AG20443 (cell line): ENCODE measurements at regions not wholly inside any gene's neighbourhood (a gene's known extent, or its start where the extent isn't known, plus 50 kb on each side); places are given as distances from the start of the nearest gene placed in this dataset.
A peak's percentile ranks its signal among the peaks of the same experiment; 100 is the strongest.
"Not testable (repeated sequence)": the region's sequence is repeated elsewhere in the genome, so short reads cannot be mapped to it uniquely, and the experiment has no call there.

Experiments used
- DNase-seq: peaks from one replicate; pipeline ENCODE4 v3.0.0; 2012; ENCODE audit warnings: low spot score, mixed read lengths

GRCh38 chr7:149714081-149714909 lies 59.1 kb downstream of the ZNF467 start:
- peak; percentile 98 for DNase-seq

- DNase-seq, result no peak
Measured at GRCh38 chr7:149713731-149714068, 59.7 kb downstream of the ZNF467 start.

GRCh38 chr7:149713061-149713730 lies 60.2 kb downstream of the ZNF467 start:
- DNase-seq, result no peak

- no peak for DNase-seq
Measured at GRCh38 chr7:149708026-149708425, 65.4 kb downstream of the ZNF467 start.

- no peak for DNase-seq
Measured at GRCh38 chr7:149707448-149707886, 65.9 kb downstream of the ZNF467 start.

GRCh38 chr7:149706398-149706797 lies 67.0 kb downstream of the ZNF467 start:
- DNase-seq, result no peak

- peak; percentile 36 for DNase-seq
Measured at GRCh38 chr7:149704507-149704906, 68.9 kb downstream of the ZNF467 start.

GRCh38 chr7:149703044-149703650 lies 70.2 kb downstream of the ZNF467 start:
- no peak for DNase-seq

GRCh38 chr7:149701495-149702240 lies 71.7 kb downstream of the ZNF467 start:
- DNase-seq, result no peak

- not testable (repeated sequence) for DNase-seq
Measured at GRCh38 chr7:149697767-149698166, 75.6 kb downstream of the ZNF467 start.

GRCh38 chr7:149696280-149696679 lies 77.1 kb downstream of the ZNF467 start:
- no peak for DNase-seq

GRCh38 chr7:149692557-149692982 lies 80.8 kb downstream of the ZNF467 start:
- DNase-seq, result no peak

GRCh38 chr7:149692056-149692455 lies 81.3 kb downstream of the ZNF467 start:
- no peak for DNase-seq

- peak; percentile 54 for DNase-seq
Measured at GRCh38 chr7:149690688-149691446, 82.5 kb downstream of the ZNF467 start.

- DNase-seq, result no peak
Measured at GRCh38 chr7:149689291-149689721, 84.1 kb downstream of the ZNF467 start.

GRCh38 chr7:149688836-149689235 lies 84.6 kb downstream of the ZNF467 start:
- no peak for DNase-seq

- DNase-seq, result not testable (repeated sequence)
Measured at GRCh38 chr7:149687820-149688219, 85.6 kb downstream of the ZNF467 start.

- no peak for DNase-seq
Measured at GRCh38 chr7:149686449-149686848, 86.9 kb downstream of the ZNF467 start.

GRCh38 chr7:149686011-149686410 lies 87.4 kb downstream of the ZNF467 start:
- peak; percentile 87 for DNase-seq

- DNase-seq, result no peak
Measured at GRCh38 chr7:149685455-149685854, 87.9 kb downstream of the ZNF467 start.

- DNase-seq, result no peak
Measured at GRCh38 chr7:149683898-149684297, 89.5 kb downstream of the ZNF467 start.
